DMS114 treated with DMSO at 0.1 percent for 48 hours (cell line): ENCODE measurements at regions not wholly inside any gene's neighbourhood (a gene's known extent, or its start where the extent isn't known, plus 50 kb on each side); places are given as distances from the start of the nearest gene placed in this dataset.

Source experiments
- DNase-seq: peaks from one replicate; lab custom pipeline; 2025; ENCODE audit not compliant: unreplicated experiment; lab: John Stamatoyannopoulos, UW

- no peak for DNase-seq
Observed at GRCh38 chr3:20353286-20353685, 167.3 kb upstream of the SGO1 start.

GRCh38 chr3:20352546-20353179, 166.7 kb upstream of the SGO1 start:
- no peak for DNase-seq

- no peak for DNase-seq
Observed at GRCh38 chr3:20350449-20350848, 164.4 kb upstream of the SGO1 start.

- DNase-seq: no peak
Observed at GRCh38 chr3:20346916-20347315, 160.9 kb upstream of the SGO1 start.

GRCh38 chr3:20346369-20346768, 160.4 kb upstream of the SGO1 start:
- DNase-seq: no peak

- DNase-seq: no peak
Observed at GRCh38 chr3:20344400-20344959, 158.5 kb upstream of the SGO1 start.

- DNase-seq: no peak
Observed at GRCh38 chr3:20343790-20344189, 157.8 kb upstream of the SGO1 start.

- DNase-seq: peak; percentile 45
Observed at GRCh38 chr3:20340324-20340928, 154.4 kb upstream of the SGO1 start.

- no peak for DNase-seq
Observed at GRCh38 chr3:20336572-20336971, 150.6 kb upstream of the SGO1 start.

GRCh38 chr3:20334842-20335241, 148.8 kb upstream of the SGO1 start:
- no peak for DNase-seq

- no peak for DNase-seq
Observed at GRCh38 chr3:20327889-20328288, 141.9 kb upstream of the SGO1 start.

- DNase-seq: no peak
Observed at GRCh38 chr3:20326541-20326940, 140.5 kb upstream of the SGO1 start.

- no peak for DNase-seq
Observed at GRCh38 chr3:20325563-20325962, 139.6 kb upstream of the SGO1 start.

- no peak for DNase-seq
Observed at GRCh38 chr3:20324664-20325478, 138.9 kb upstream of the SGO1 start.

GRCh38 chr3:20323307-20323927, 137.4 kb upstream of the SGO1 start:
- DNase-seq: no peak

- no peak for DNase-seq
Observed at GRCh38 chr3:20322085-20322484, 136.1 kb upstream of the SGO1 start.

GRCh38 chr3:20321391-20322047, 135.5 kb upstream of the SGO1 start:
- DNase-seq: no peak

GRCh38 chr3:20320489-20320888, 134.5 kb upstream of the SGO1 start:
- no peak for DNase-seq

GRCh38 chr3:20319551-20319950, 133.5 kb upstream of the SGO1 start:
- no peak for DNase-seq

GRCh38 chr3:20317616-20318015, 131.6 kb upstream of the SGO1 start:
- DNase-seq: no peak

- no peak for DNase-seq
Observed at GRCh38 chr3:20316238-20316637, 130.2 kb upstream of the SGO1 start.
